PFSK-1 (cell line): ENCODE measurements at regions not wholly inside any gene's neighbourhood (a gene's known extent, or its start where the extent isn't known, plus 50 kb on each side); places are given as distances from the start of the nearest gene placed in this dataset.

ENCODE experiments used
- POLR2AphosphoS5 ChIP-seq: IDR thresholded peaks from 2 replicates; pipeline ENCODE4 v1.6.1; 2012; ENCODE audit warnings: low read depth, mild to moderate bottlenecking, control low read depth, low read length, moderate library complexity
- SIN3A ChIP-seq: IDR thresholded peaks from 2 replicates; pipeline ENCODE4 v1.6.1; 2012; ENCODE audit warnings: mild to moderate bottlenecking, low read length, moderate library complexity, borderline replicate concordance; ENCODE audit not compliant: insufficient read depth
- TAF1 ChIP-seq: IDR thresholded peaks from 2 replicates; pipeline ENCODE4 v1.6.1; 2012; ENCODE audit warnings: low read length, control low read depth, borderline replicate concordance; ENCODE audit not compliant: insufficient read depth
- TF ChIP-seq, protein P1 (sequence below), 2 experiments: IDR thresholded peaks; 2 replicates each; pipeline versions ENCODE4 v1.6.1 to v1.8.0; 2011 to 2012; ENCODE audit warnings: low read depth in 2 of 2, low read length in 2 of 2, control low read depth in 1 of 2, inconsistent platforms in 1 of 2, mild to moderate bottlenecking in 1 of 2, moderate library complexity in 1 of 2; ENCODE audit not compliant: insufficient read depth in 1 of 2

DNA sequence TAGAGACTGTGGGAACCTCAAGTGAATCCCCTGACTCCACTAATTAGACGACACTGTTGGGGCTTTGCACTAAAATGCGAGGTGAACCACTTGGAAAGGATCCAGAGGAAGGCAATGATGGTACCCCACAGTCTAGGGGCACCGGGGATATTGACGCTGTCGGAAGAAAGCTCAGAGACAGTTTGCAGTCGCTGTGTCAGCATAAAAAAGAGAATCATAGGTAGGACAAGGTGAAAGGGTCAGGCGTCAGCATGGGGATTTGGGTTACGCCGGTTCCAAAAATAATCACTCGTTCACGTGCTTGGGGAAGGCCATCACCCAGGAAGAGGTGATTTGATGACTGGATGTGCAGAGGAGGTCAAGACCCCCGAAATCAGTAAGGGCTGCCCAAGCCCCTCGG is 598.0 kb upstream of the NOX3 start:
- TF ChIP-seq SIN3A, result no peak
- TF ChIP-seq POLR2AphosphoS5, result no peak
- TF ChIP-seq, protein P1, sequence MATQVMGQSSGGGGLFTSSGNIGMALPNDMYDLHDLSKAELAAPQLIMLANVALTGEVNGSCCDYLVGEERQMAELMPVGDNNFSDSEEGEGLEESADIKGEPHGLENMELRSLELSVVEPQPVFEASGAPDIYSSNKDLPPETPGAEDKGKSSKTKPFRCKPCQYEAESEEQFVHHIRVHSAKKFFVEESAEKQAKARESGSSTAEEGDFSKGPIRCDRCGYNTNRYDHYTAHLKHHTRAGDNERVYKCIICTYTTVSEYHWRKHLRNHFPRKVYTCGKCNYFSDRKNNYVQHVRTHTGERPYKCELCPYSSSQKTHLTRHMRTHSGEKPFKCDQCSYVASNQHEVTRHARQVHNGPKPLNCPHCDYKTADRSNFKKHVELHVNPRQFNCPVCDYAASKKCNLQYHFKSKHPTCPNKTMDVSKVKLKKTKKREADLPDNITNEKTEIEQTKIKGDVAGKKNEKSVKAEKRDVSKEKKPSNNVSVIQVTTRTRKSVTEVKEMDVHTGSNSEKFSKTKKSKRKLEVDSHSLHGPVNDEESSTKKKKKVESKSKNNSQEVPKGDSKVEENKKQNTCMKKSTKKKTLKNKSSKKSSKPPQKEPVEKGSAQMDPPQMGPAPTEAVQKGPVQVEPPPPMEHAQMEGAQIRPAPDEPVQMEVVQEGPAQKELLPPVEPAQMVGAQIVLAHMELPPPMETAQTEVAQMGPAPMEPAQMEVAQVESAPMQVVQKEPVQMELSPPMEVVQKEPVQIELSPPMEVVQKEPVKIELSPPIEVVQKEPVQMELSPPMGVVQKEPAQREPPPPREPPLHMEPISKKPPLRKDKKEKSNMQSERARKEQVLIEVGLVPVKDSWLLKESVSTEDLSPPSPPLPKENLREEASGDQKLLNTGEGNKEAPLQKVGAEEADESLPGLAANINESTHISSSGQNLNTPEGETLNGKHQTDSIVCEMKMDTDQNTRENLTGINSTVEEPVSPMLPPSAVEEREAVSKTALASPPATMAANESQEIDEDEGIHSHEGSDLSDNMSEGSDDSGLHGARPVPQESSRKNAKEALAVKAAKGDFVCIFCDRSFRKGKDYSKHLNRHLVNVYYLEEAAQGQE (IDR thresholded peaks at IDR 0.05; ENCODE audit: insufficient read depth in 1 of 2, low read depth in 2 of 2, low read length in 2 of 2), result no peak
- TF ChIP-seq TAF1, result no peak
